ENCODE measurements at regions not wholly inside any gene's neighbourhood (a gene's known extent, or its start where the extent isn't known, plus 50 kb on each side); places are given as distances from the start of the nearest gene placed in this dataset.
"Not testable (repeated sequence)": the region's sequence is repeated elsewhere in the genome, so short reads cannot be mapped to it uniquely, and the experiment has no call there.

DNA sequence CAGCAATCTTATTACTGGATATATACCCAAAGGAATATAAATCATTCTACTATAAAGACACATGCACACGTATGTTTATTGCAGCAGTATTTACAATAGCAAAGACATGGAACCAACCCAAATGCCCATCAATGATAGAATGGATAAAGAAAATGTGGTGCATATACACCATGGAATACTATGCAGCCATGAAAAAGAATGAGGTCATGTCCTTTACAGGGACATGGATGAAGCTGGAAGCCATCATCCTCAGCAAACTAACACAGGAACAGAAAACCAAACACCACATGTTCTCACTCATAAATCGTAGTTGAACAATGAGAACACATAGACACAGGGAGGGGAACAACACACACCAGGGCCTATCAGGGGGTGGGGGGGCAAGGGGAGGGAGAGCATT lies 353.9 kb upstream of the ATP10A start:
- H3K4me1 ChIP-seq (ENCODE audit: insufficient read depth, low read length); POLR2A ChIA-PET; H3K4me3 Mint-ChIP-seq; H3K9me3 ChIP-seq (ENCODE audit: low read length); H3K36me3 ChIP-seq (ENCODE audit: insufficient read depth, low read length); H3K36me3 Mint-ChIP-seq; DNase-seq; CTCF ChIA-PET; H3K27me3 ChIP-seq (ENCODE audit: insufficient read depth, low read length, poor library complexity, severe bottlenecking); H3K9me3 Mint-ChIP-seq; H3K27me3 Mint-ChIP-seq; H3K27ac Mint-ChIP-seq; H3K27ac ChIP-seq (ENCODE audit: low read depth, low read length); H3K4me1 Mint-ChIP-seq; H3K4me3 ChIP-seq (ENCODE audit: low read length): not testable (repeated sequence)

DNA sequence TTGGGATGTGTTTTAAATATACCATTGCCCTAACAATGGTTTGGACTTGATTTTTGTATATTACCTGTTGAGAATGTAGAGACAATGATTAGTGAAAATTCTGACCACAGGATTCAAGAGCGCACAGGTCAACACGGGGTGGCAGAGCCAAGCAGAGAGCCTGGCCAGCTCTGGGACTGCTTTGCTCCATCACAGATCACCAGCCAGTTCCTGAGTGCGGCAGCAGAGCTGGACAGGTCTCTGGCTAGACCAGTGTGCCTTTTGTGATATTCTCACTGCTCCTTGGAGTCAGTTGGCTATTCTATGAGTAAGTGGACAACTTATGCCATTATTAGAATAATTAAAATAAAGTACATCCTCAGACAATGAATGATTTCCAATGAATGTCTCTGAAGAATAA lies 351.2 kb upstream of the ATP10A start:
- Mint-ChIP-seq H3K4me3 (no peak overlapping the region), H3K36me3 (no peaks in the 10 kb centered on the region), H3K4me1 (no peaks in the 10 kb centered on the region), H3K9me3 (peaks cover 3 to 8% (median 5%) of the 10 kb centered on the region in 5 donors), H3K27me3 (no peaks in the 10 kb centered on the region), H3K27ac (no peak overlapping the region)
- Histone ChIP-seq H3K4me1 (ENCODE audit: insufficient read depth, low read length) (no peaks in the 10 kb centered on the region), H3K4me3 (ENCODE audit: low read length) (no peak overlapping the region), H3K9me3 (ENCODE audit: low read length) (no peaks in the 10 kb centered on the region), H3K36me3 (ENCODE audit: insufficient read depth, low read length) (no peaks in the 10 kb centered on the region), H3K27me3 (ENCODE audit: insufficient read depth, low read length, poor library complexity, severe bottlenecking) (no peaks in the 10 kb centered on the region), H3K27ac (ENCODE audit: low read depth, low read length) (no peak overlapping the region)
- ChIA-PET CTCF (no interaction called here), POLR2A (no interaction called here)
- no peak for DNase-seq

GRCh38 chr15:26213427-26213826 lies 350.3 kb upstream of the ATP10A start:
- no peaks in the 10 kb centered on the region for H3K36me3 ChIP-seq (ENCODE audit: insufficient read depth, low read length)
- POLR2A ChIA-PET, result no interaction called here
- DNase-seq, result no peak

GRCh38 chr15:26212109-26212508 lies 349.0 kb upstream of the ATP10A start:
- Histone ChIP-seq H3K9me3 (ENCODE audit: low read length) (no peaks in the 10 kb centered on the region), H3K27me3 (ENCODE audit: insufficient read depth, low read length, poor library complexity, severe bottlenecking) (no peaks in the 10 kb centered on the region), H3K4me1 (ENCODE audit: insufficient read depth, low read length) (no peaks in the 10 kb centered on the region), H3K36me3 (ENCODE audit: insufficient read depth, low read length) (no peaks in the 10 kb centered on the region), H3K27ac (ENCODE audit: low read depth, low read length) (no peak overlapping the region), H3K4me3 (ENCODE audit: low read length) (no peak overlapping the region)
- Mint-ChIP-seq H3K4me3 (no peak overlapping the region), H3K36me3 (no peaks in the 10 kb centered on the region), H3K27me3 (no peaks in the 10 kb centered on the region), H3K27ac (no peak overlapping the region), H3K4me1 (no peaks in the 10 kb centered on the region), H3K9me3 (peaks cover 1 to 8% (median 6%) of the 10 kb centered on the region in 5 donors)
- CTCF ChIA-PET, result no interaction called here
- POLR2A ChIA-PET, result no interaction called here
- no peak for DNase-seq

More at GRCh38 chr15:26213427-26213826, 350.3 kb upstream of the ATP10A start:
- no peaks in the 10 kb centered on the region for H3K27me3 ChIP-seq (ENCODE audit: insufficient read depth, low read length, poor library complexity, severe bottlenecking)
- Mint-ChIP-seq H3K27me3 (no peaks in the 10 kb centered on the region), H3K27ac (no peak overlapping the region), H3K4me1 (no peaks in the 10 kb centered on the region), H3K4me3 (no peak overlapping the region), H3K9me3 (peaks cover 1 to 8% (median 6%) of the 10 kb centered on the region in 5 donors), H3K36me3 (no peaks in the 10 kb centered on the region)
- H3K4me3 ChIP-seq (ENCODE audit: low read length), result no peak overlapping the region
- no peaks in the 10 kb centered on the region for H3K9me3 ChIP-seq (ENCODE audit: low read length)
- H3K27ac ChIP-seq (ENCODE audit: low read depth, low read length), result no peak overlapping the region
- H3K4me1 ChIP-seq (ENCODE audit: insufficient read depth, low read length), result no peaks in the 10 kb centered on the region
- CTCF ChIA-PET, result no interaction called here

- Histone ChIP-seq H3K27me3 (ENCODE audit: insufficient read depth, low read length, poor library complexity, severe bottlenecking) (no peaks in the 10 kb centered on the region), H3K36me3 (ENCODE audit: insufficient read depth, low read length) (no peaks in the 10 kb centered on the region), H3K4me3 (ENCODE audit: low read length) (no peak overlapping the region), H3K9me3 (ENCODE audit: low read length) (no peaks in the 10 kb centered on the region), H3K27ac (ENCODE audit: low read depth, low read length) (no peak overlapping the region), H3K4me1 (ENCODE audit: insufficient read depth, low read length) (no peaks in the 10 kb centered on the region)
- no peaks in the 10 kb centered on the region for H3K36me3 Mint-ChIP-seq
- H3K9me3 Mint-ChIP-seq, result peaks cover 0 to 6% (median 0%) of the 10 kb centered on the region in 5 donors
- POLR2A ChIA-PET, result no interaction called here
- H3K4me1 Mint-ChIP-seq, result no peaks in the 10 kb centered on the region
- CTCF ChIA-PET, result no interaction called here
- DNase-seq, result no peak
- H3K4me3 Mint-ChIP-seq, result no peak overlapping the region
- H3K27ac Mint-ChIP-seq, result no peak overlapping the region
- H3K27me3 Mint-ChIP-seq, result no peaks in the 10 kb centered on the region
Observed at GRCh38 chr15:26210980-26211379, 347.9 kb upstream of the ATP10A start.

- POLR2A ChIA-PET, result no interaction called here
- no peaks in the 10 kb centered on the region for H3K27me3 ChIP-seq (ENCODE audit: insufficient read depth, low read length, poor library complexity, severe bottlenecking)
- H3K36me3 ChIP-seq (ENCODE audit: insufficient read depth, low read length), result no peaks in the 10 kb centered on the region
- no peak overlapping the region for H3K4me3 ChIP-seq (ENCODE audit: low read length)
- peaks cover 0 to 12% (median 2%) of the 10 kb centered on the region in 5 donors for H3K9me3 Mint-ChIP-seq
- no peak for DNase-seq
- H3K4me1 Mint-ChIP-seq, result no peaks in the 10 kb centered on the region
- no peaks in the 10 kb centered on the region for H3K27me3 Mint-ChIP-seq
- no peak overlapping the region for H3K27ac ChIP-seq (ENCODE audit: low read depth, low read length)
- no peaks in the 10 kb centered on the region for H3K9me3 ChIP-seq (ENCODE audit: low read length)
- H3K4me1 ChIP-seq (ENCODE audit: insufficient read depth, low read length), result no peaks in the 10 kb centered on the region
- H3K36me3 Mint-ChIP-seq, result no peaks in the 10 kb centered on the region
- CTCF ChIA-PET, result no interaction called here
- H3K27ac Mint-ChIP-seq, result peak overlapping the region in 1 of 8 donors; percentile 7
- H3K4me3 Mint-ChIP-seq, result no peak overlapping the region
Observed at GRCh38 chr15:26201177-26201858, 338.2 kb upstream of the ATP10A start.

DNA sequence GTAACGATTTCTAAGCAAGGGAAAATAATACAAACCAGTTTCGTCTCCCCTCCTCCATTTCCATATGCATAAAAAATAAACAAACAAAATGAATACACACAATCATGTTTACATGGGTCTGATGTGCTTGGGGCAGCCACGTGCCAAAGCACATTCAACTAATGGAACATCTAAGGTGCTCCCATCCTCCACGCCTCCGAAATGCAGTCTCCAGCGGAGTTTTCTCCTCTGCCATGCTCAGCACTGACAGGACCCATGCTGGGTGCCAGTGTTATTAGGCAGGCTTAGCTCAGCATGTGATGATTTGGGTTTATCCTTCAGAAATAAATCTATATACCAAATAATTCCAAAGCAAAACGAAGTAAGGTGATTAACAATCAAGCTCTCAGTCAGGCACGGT lies 337.3 kb upstream of the ATP10A start:
- Histone ChIP-seq H3K27ac (ENCODE audit: low read depth, low read length) (no peak overlapping the region), H3K9me3 (ENCODE audit: low read length) (no peaks in the 10 kb centered on the region), H3K27me3 (ENCODE audit: insufficient read depth, low read length, poor library complexity, severe bottlenecking) (no peaks in the 10 kb centered on the region), H3K36me3 (ENCODE audit: insufficient read depth, low read length) (no peaks in the 10 kb centered on the region), H3K4me3 (ENCODE audit: low read length) (no peak overlapping the region), H3K4me1 (ENCODE audit: insufficient read depth, low read length) (no peaks in the 10 kb centered on the region)
- Mint-ChIP-seq H3K4me3 (no peak overlapping the region), H3K36me3 (no peaks in the 10 kb centered on the region), H3K27ac (no peak overlapping the region), H3K27me3 (no peaks in the 10 kb centered on the region), H3K4me1 (no peaks in the 10 kb centered on the region), H3K9me3 (peaks cover 0 to 12% (median 2%) of the 10 kb centered on the region in 5 donors)
- CTCF ChIA-PET, result no interaction called here
- POLR2A ChIA-PET, result no interaction called here
- no peak for DNase-seq

- H3K27ac Mint-ChIP-seq, result no peak overlapping the region
- no peaks in the 10 kb centered on the region for H3K36me3 ChIP-seq (ENCODE audit: insufficient read depth, low read length)
- no peaks in the 10 kb centered on the region for H3K27me3 ChIP-seq (ENCODE audit: insufficient read depth, low read length, poor library complexity, severe bottlenecking)
- H3K27ac ChIP-seq (ENCODE audit: low read depth, low read length), result no peak overlapping the region
- POLR2A ChIA-PET, result no interaction called here
- no peaks in the 10 kb centered on the region for H3K36me3 Mint-ChIP-seq
- H3K27me3 Mint-ChIP-seq, result no peaks in the 10 kb centered on the region
- H3K4me3 ChIP-seq (ENCODE audit: low read length), result no peak overlapping the region
- no peaks in the 10 kb centered on the region for H3K9me3 ChIP-seq (ENCODE audit: low read length)
- no peak overlapping the region for H3K4me3 Mint-ChIP-seq
- CTCF ChIA-PET, result no interaction called here
- no peak for DNase-seq
- peaks cover 0 to 7% (median 3%) of the 10 kb centered on the region in 5 donors for H3K9me3 Mint-ChIP-seq
- no peaks in the 10 kb centered on the region for H3K4me1 ChIP-seq (ENCODE audit: insufficient read depth, low read length)
- no peaks in the 10 kb centered on the region for H3K4me1 Mint-ChIP-seq
Observed at GRCh38 chr15:26197719-26198118, 334.6 kb upstream of the ATP10A start.

DNA sequence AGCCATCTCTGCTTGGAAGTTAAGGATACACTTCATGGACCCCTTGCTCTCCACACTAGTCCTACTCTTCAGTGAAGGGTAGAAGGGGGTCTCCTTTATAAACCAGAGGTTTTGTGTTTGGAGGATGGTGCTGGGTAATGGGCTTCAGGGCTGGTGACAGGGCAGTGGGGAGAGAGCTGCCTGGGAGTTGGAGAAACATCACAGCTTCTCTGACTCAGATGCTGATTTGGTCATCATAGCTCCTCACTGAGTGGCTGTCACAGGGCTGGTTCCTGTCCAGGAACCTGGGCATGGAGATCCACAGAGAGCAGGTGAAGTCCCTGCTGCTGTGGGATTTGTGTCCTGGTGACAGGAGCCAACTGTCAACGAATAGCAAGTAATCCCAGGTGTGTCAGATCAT lies 333.9 kb upstream of the ATP10A start:
- Histone ChIP-seq H3K27me3 (ENCODE audit: insufficient read depth, low read length, poor library complexity, severe bottlenecking) (no peaks in the 10 kb centered on the region), H3K4me3 (ENCODE audit: low read length) (no peak overlapping the region), H3K4me1 (ENCODE audit: insufficient read depth, low read length) (no peaks in the 10 kb centered on the region), H3K9me3 (ENCODE audit: low read length) (no peaks in the 10 kb centered on the region), H3K36me3 (ENCODE audit: insufficient read depth, low read length) (no peaks in the 10 kb centered on the region), H3K27ac (ENCODE audit: low read depth, low read length) (no peak overlapping the region)
- Mint-ChIP-seq H3K27me3 (no peaks in the 10 kb centered on the region), H3K27ac (peak overlapping the region in 1 of 8 donors; percentile 11), H3K4me3 (no peak overlapping the region), H3K36me3 (no peaks in the 10 kb centered on the region), H3K9me3 (peaks cover 0 to 7% (median 4%) of the 10 kb centered on the region in 5 donors), H3K4me1 (no peaks in the 10 kb centered on the region)
- ChIA-PET POLR2A (no interaction called here), CTCF (no interaction called here)
- DNase-seq, result no peak

All from CD8-positive, alpha-beta memory T cell (primary cell).